M059J (cell line): ENCODE measurements at regions not wholly inside any gene's neighbourhood (a gene's known extent, or its start where the extent isn't known, plus 50 kb on each side); places are given as distances from the start of the nearest gene placed in this dataset.

ENCODE experiments used
- DNase-seq: peaks from one replicate; pipeline ENCODE4 v3.0.0-alpha.2; 2012; ENCODE audit warnings: low read depth

- DNase-seq = peak; percentile 62
These were observed 92.0 kb upstream of the BMPER start for GRCh38 chr7:33813331-33813730.

GRCh38 chr7:33814400-33814799, 90.9 kb upstream of the BMPER start:
- DNase-seq = peak; percentile 19

- DNase-seq = no peak
These were observed 90.4 kb upstream of the BMPER start for GRCh38 chr7:33814936-33815335.

GRCh38 chr7:33815336-33815735, 90.0 kb upstream of the BMPER start:
- DNase-seq = no peak

- DNase-seq = no peak
These were observed 89.2 kb upstream of the BMPER start for GRCh38 chr7:33816106-33816505.

- no peak for DNase-seq
These were observed 85.7 kb upstream of the BMPER start for GRCh38 chr7:33819658-33820057.

- DNase-seq = no peak
These were observed 85.1 kb upstream of the BMPER start for GRCh38 chr7:33820206-33820605.

GRCh38 chr7:33821970-33822369, 83.4 kb upstream of the BMPER start:
- peak; percentile 35 for DNase-seq

- no peak for DNase-seq
These were observed 81.4 kb upstream of the BMPER start for GRCh38 chr7:33823913-33824312.

- peak; percentile 63 for DNase-seq
These were observed 80.4 kb upstream of the BMPER start for GRCh38 chr7:33824911-33825459.

GRCh38 chr7:33825644-33826043, 79.7 kb upstream of the BMPER start:
- no peak for DNase-seq

- no peak for DNase-seq
These were observed 75.8 kb upstream of the BMPER start for GRCh38 chr7:33829536-33829935.

- DNase-seq = no peak
These were observed 73.8 kb upstream of the BMPER start for GRCh38 chr7:33831389-33832141.

GRCh38 chr7:33832271-33832721, 73.0 kb upstream of the BMPER start:
- DNase-seq = no peak

GRCh38 chr7:33836797-33837355, 68.5 kb upstream of the BMPER start:
- no peak for DNase-seq

GRCh38 chr7:33837356-33837851, 67.9 kb upstream of the BMPER start:
- no peak for DNase-seq

- DNase-seq = no peak
These were observed 64.3 kb upstream of the BMPER start for GRCh38 chr7:33841031-33841430.

GRCh38 chr7:33841705-33842129, 63.6 kb upstream of the BMPER start:
- DNase-seq = peak; percentile 45

- DNase-seq = no peak
These were observed 63.2 kb upstream of the BMPER start for GRCh38 chr7:33842150-33842549.

GRCh38 chr7:33845991-33846509, 59.3 kb upstream of the BMPER start:
- DNase-seq = peak; percentile 90

- peak; percentile 48 for DNase-seq
These were observed 56.3 kb upstream of the BMPER start for GRCh38 chr7:33849004-33849403.

- no peak for DNase-seq
These were observed 55.3 kb upstream of the BMPER start for GRCh38 chr7:33849971-33850559.
